ENCODE measurements at regions not wholly inside any gene's neighbourhood (a gene's known extent, or its start where the extent isn't known, plus 50 kb on each side); places are given as distances from the start of the nearest gene placed in this dataset.

- ChIA-PET CTCF (interaction anchor here (1.7 kb wide), 1 partner anchor 10 kb away, joined by 5 read pairs; no protein-coding TSS in a partner anchor), SMC1A (ENCODE audit: uncharacterized antibody, unreplicated experiment) (interaction anchor here (1.2 to 1.8 kb wide), 2 partner anchors 11 to 89 kb away, joined by 3 to 6 read pairs; no protein-coding TSS in a partner anchor), RAD21 (ENCODE audit: unreplicated experiment) (no interaction called here), POLR2A (no interaction called here)
- no TSS peak for BruUV-seq (replicated peaks)
- Histone ChIP-seq H4K20me1 (ENCODE audit: control insufficient read depth, insufficient read depth) (no peaks in the 10 kb centered on the region), H3K9me3 (replicated peaks; ENCODE audit: control insufficient read depth, insufficient read depth, low read length) (no peaks in the 10 kb centered on the region; the same call in 2 of the 3 replicates), H3K4me1 (ENCODE audit: control insufficient read depth, insufficient read depth, low read length) (0 out of 2 replicates have a peak, but pooled peaks cover 4% of the 10 kb centered on the region), H3K4me2 (ENCODE audit: control insufficient read depth, insufficient read depth) (no peak overlapping the region), H3K36me3 (ENCODE audit: control insufficient read depth in 2 of 2, insufficient read depth in 2 of 2, low read length in 1 of 2) (no peaks in the 10 kb centered on the region), H3K9ac (ENCODE audit: control insufficient read depth, insufficient read depth, low read length) (no peak overlapping the region), H3K27me3 (replicated peaks in 1 of 2; ENCODE audit: control insufficient read depth in 2 of 2, insufficient read depth in 2 of 2, low read length in 1 of 2) (no peaks in the 10 kb centered on the region; a peak in 1 of 4 replicates), H3K79me2 (ENCODE audit: control insufficient read depth, insufficient read depth, low read length) (no peaks in the 10 kb centered on the region), H3K4me3 (no peak overlapping the region), H3K27ac (ENCODE audit: control insufficient read depth, insufficient read depth) (no peak overlapping the region), H2AFZ (ENCODE audit: control insufficient read depth, low read depth, low read length) (no peak overlapping the region)
- intact Hi-C loops (cut with micrococcal nuclease; ENCODE audit: unreplicated experiment): no loop called here
- DNase-seq (ENCODE audit: low read depth, low spot score): no peak
- in situ Hi-C loops (cut with MboI): no loop called here
- FAIRE-seq: no peak
- ATAC-seq: no peak
- WGBS (ENCODE audit: insufficient coverage, insufficient replicate concordance, low lambda C conversion rate, missing lambda C conversion rate): 38% methylated on average over 4 of the region's 4 CpGs
- TF ChIP-seq WRNIP1 (IDR thresholded peaks at IDR 0.05; ENCODE audit: borderline replicate concordance, low read depth, low read length) (no peak), GATAD2B (conservative IDR thresholded peaks at IDR 0.05; ENCODE audit: low read depth) (no peak), ZZZ3 (IDR thresholded peaks at IDR 0.05; ENCODE audit: control insufficient read depth, insufficient read length, low read depth) (no peak), ATF3 (IDR thresholded peaks at IDR 0.05; ENCODE audit: borderline replicate concordance, extremely low read depth, low read depth, low read length) (no peak), IRF5 (IDR thresholded peaks at IDR 0.05; ENCODE audit: borderline replicate concordance) (no peak), ZBTB11 (CRISPR knock-in tag; IDR thresholded peaks at IDR 0.05) (no peak), BCL3 (IDR thresholded peaks at IDR 0.05; ENCODE audit: borderline replicate concordance, insufficient read depth, low read depth, low read length, poor library complexity, severe bottlenecking) (no peak), HDAC2 (IDR thresholded peaks at IDR 0.05) (no peak), ZSCAN29 (IDR thresholded peaks at IDR 0.05) (no peak), SPI1 (IDR thresholded peaks at IDR 0.05; ENCODE audit: borderline replicate concordance, insufficient read depth, low read depth, low read length) (no peak), ZNF384 (IDR thresholded peaks at IDR 0.05; ENCODE audit: borderline replicate concordance, low read depth, low read length) (no peak), IRF4 (IDR thresholded peaks at IDR 0.05; ENCODE audit: low read depth, low read length) (no peak)
- TF ChIP-seq, protein P1, sequence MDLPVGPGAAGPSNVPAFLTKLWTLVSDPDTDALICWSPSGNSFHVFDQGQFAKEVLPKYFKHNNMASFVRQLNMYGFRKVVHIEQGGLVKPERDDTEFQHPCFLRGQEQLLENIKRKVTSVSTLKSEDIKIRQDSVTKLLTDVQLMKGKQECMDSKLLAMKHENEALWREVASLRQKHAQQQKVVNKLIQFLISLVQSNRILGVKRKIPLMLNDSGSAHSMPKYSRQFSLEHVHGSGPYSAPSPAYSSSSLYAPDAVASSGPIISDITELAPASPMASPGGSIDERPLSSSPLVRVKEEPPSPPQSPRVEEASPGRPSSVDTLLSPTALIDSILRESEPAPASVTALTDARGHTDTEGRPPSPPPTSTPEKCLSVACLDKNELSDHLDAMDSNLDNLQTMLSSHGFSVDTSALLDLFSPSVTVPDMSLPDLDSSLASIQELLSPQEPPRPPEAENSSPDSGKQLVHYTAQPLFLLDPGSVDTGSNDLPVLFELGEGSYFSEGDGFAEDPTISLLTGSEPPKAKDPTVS (IDR thresholded peaks at IDR 0.05; ENCODE audit: low read depth, low read length): no peak
Measured at GRCh38 chr6:14822012-14822553, 423.8 kb upstream of the JARID2 start.

Measured in GM12878 (cell line).